Muscle layer of colon (tissue), 2 donors: ENCODE measurements at regions not wholly inside any gene's neighbourhood (a gene's known extent, or its start where the extent isn't known, plus 50 kb on each side); places are given as distances from the start of the nearest gene placed in this dataset.
"Not testable (repeated sequence)": the region's sequence is repeated elsewhere in the genome, so short reads cannot be mapped to it uniquely, and the experiment has no call there.

Experiments
- H3K27ac ChIP-seq: one replicate; pipeline ENCODE4 v1.7.0; 2013; ENCODE audit warnings: low read depth, mild to moderate bottlenecking, low read length, moderate library complexity
- H3K27me3 ChIP-seq, 2 donors: one replicate each; pipeline ENCODE4 v1.7.0; 2013; ENCODE audit warnings: low read length in 2 of 2, mild to moderate bottlenecking in 2 of 2; ENCODE audit not compliant: insufficient read depth in 2 of 2, control insufficient read depth in 1 of 2
- H3K36me3 ChIP-seq: one replicate; pipeline ENCODE4 v1.7.0; 2013; ENCODE audit warnings: mild to moderate bottlenecking, low read length; ENCODE audit not compliant: insufficient read depth
- H3K4me1 ChIP-seq: one replicate; pipeline ENCODE4 v1.7.0; 2013; ENCODE audit warnings: mild to moderate bottlenecking, low read length; ENCODE audit not compliant: insufficient read depth
- H3K4me3 ChIP-seq, 2 donors: one replicate each; pipeline ENCODE4 v1.7.0; 2013; ENCODE audit warnings: low read length in 2 of 2, low read depth in 1 of 2, mild to moderate bottlenecking in 1 of 2, moderate library complexity in 1 of 2
- H3K9ac ChIP-seq: one replicate; pipeline ENCODE4 v1.7.0; 2013; ENCODE audit warnings: low read length
- H3K9me3 ChIP-seq: one replicate; pipeline ENCODE4 v1.7.0; 2013; ENCODE audit warnings: mild to moderate bottlenecking, low read length
- donor health status: abdominal sarcoma.
- donor health status: Adenocarcinoma of cecum.

- Histone ChIP-seq H3K9me3 (no peaks in the 10 kb centered on the region), H3K36me3 (no peaks in the 10 kb centered on the region), H3K27me3 (no peaks in the 10 kb centered on the region), H3K4me3 (no peak overlapping the region), H3K9ac (no peak overlapping the region), H3K4me1 (no peaks in the 10 kb centered on the region), H3K27ac (no peak overlapping the region)
Measured at GRCh38 chr14:106393742-106394141, 867.4 kb downstream of the TMEM121 start.

DNA sequence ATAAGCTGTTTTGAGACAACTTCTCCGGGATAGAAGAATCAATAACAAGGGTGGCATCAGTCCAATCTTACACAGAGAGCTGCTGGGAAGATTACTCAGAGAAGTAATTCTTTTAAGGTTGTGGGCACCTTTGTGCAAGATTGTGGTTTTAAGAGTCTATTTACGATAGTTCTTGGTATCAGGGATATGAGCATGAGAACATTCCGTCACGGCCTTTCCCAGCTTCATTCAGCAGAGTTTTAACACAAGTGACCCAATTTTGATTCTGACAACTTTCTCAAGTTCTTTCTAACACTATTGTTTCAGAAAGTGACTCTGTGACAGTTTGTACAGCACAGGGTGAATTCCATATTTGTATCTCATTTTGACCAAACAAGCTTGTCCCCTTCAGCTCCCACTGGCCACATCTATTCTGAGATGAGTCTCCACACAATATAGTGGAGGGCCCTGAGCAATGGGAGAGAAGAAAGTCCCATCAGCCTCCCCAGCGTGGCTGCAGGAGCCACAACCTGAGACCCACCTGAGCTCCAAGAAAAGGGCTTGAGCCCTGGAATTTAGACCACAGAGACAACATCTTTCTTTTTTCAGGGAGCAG is 869.2 kb downstream of the TMEM121 start:
- H3K27ac ChIP-seq = no peak overlapping the region
- no peaks in the 10 kb centered on the region for H3K27me3 ChIP-seq
- no peak overlapping the region for H3K9ac ChIP-seq

DNA sequence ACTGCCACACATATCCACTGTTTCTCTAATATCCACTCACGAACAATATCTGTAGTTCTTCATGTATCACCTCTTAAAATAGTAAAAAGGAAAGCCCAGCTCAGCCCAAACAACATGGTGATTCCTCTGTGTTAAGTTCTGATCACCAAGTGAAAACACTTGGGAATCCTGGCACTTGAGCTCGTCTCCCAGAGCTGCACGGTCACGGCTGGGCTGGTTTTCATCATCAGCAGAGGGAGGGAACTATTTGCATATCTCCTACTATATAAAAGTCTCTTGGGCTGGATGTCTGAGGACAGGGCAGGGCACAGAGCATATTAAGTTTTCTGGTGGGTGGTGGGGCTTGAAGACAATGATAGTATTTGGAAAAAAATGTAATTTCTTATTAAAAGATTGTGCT is 870.6 kb downstream of the TMEM121 start:
- no peaks in the 10 kb centered on the region for H3K27me3 ChIP-seq
- no peaks in the 10 kb centered on the region for H3K4me1 ChIP-seq
- no peaks in the 10 kb centered on the region for H3K9me3 ChIP-seq
- no peaks in the 10 kb centered on the region for H3K36me3 ChIP-seq
- H3K4me3 ChIP-seq = no peak overlapping the region
- no peak overlapping the region for H3K27ac ChIP-seq
- H3K9ac ChIP-seq = no peak overlapping the region

More for the DNA sequence above, 869.2 kb downstream of the TMEM121 start:
- H3K4me3 ChIP-seq = no peak overlapping the region
- H3K36me3 ChIP-seq = no peaks in the 10 kb centered on the region
- no peaks in the 10 kb centered on the region for H3K9me3 ChIP-seq
- no peaks in the 10 kb centered on the region for H3K4me1 ChIP-seq

DNA sequence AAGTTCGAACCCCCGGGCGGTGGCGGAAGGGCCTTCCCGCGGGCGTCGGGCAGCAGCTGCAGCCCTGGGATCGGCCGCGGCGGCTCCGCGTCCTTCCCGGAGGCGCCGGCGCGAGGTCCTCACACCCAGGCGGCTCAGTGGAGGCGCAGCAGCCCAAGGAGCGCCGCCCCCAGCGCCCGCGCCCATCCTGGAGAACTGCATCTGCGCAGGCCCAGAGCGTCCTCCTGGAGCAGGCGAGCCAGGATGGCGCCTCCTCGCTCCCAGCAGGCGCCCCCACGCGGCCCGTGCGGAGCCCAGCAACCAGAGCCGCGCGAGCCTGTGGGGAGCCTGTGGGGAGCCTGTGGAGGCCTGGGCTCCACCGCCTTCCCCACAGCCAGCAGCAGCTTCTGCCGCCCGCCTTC is 872.5 kb downstream of the TMEM121 start:
- H3K9me3 ChIP-seq, H3K27me3 ChIP-seq, H3K4me1 ChIP-seq, H3K4me3 ChIP-seq, H3K36me3 ChIP-seq, H3K27ac ChIP-seq, H3K9ac ChIP-seq: not testable (repeated sequence)

DNA sequence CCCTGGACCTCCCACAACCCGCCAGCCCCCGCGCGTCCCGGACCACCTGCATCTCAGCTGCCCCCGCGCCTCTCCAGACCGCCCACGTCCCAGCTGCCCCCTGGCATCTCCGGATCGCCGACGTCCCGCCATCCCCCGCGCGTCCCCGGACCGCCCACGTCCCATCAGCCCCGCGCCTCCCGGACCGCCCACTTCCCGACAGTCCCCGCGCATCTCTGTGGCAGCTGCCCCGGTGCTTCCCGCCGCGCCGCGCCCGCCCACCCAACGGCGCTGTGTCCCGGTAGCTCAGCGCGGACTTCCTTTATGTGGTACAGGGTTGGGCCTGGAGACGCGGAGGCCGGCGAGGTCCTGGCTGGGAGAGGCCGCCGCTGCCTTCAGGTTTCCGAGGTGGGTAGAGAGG is 874.9 kb downstream of the TMEM121 start:
- H3K36me3 ChIP-seq, H3K27me3 ChIP-seq, H3K4me3 ChIP-seq, H3K9me3 ChIP-seq, H3K4me1 ChIP-seq, H3K9ac ChIP-seq, H3K27ac ChIP-seq: not testable (repeated sequence)

- not testable (repeated sequence) for H3K4me1 ChIP-seq, H3K27ac ChIP-seq, H3K4me3 ChIP-seq, H3K9me3 ChIP-seq, H3K27me3 ChIP-seq, H3K9ac ChIP-seq, H3K36me3 ChIP-seq
Measured at GRCh38 chr14:106410229-106410628, 883.8 kb downstream of the TMEM121 start.

DNA sequence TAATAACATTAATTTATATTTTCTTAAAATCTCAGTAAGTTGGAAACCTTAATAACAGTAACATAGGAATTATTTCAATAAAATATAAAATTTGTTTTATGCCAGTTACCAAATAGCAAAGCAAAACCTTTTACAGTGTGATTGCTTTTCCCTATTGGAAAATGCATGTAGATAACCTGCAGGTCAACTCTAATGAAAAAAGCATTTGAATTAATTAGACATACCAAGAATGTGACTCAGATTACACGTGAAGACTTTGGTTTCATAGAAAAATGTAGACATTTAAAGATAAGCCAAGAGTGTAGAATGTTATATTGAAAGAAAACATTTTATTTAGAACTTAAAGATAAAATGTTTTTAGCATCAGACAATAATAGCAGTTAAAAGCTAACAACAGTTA is 888.1 kb downstream of the TMEM121 start:
- no peak overlapping the region for H3K9ac ChIP-seq
- H3K4me1 ChIP-seq = no peaks in the 10 kb centered on the region

DNA sequence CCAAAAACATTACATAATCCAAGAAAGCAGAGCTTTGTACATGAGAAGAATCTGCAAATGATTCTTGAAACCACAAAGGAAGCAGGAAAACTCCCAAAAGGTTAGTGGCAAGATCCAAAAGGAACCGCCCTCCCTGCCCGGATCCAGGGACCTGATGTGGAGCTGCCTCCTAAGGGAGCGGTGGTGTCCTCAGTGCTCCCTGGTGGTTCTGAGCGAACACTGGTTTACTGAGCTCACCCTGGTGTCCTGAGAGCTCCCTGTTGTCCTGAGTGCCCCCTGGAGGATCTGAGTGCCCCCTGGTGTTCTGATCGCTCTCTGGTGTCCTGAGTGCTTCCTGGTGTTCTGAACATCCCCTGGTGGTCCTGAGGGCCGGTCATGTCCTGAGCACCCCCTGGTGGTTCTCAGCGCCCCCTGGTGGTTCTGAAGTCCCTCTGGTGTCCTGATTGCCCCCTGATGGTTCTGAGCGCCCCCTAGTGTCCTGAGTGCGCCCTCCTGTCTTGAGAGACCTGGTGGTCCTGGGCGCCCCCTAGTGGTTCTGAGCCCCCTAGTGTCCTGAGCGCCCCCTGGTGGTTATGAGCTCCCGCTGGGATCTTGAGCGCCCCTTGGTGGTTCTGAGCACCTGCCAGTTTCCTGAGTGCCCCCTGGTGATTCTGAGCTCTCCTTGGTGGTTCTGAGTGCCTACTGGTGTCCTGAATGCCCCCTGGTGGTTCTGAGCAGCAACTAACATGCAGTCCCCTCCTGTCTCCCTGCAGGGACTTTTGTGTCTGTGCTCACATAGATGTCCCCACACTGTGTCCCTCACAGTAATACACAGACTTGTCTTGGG is 891.1 kb downstream of the TMEM121 start:
- Histone ChIP-seq H3K27me3 (no peaks in the 10 kb centered on the region), H3K4me1 (no peaks in the 10 kb centered on the region), H3K4me3 (no peak overlapping the region), H3K36me3 (no peaks in the 10 kb centered on the region), H3K9me3 (no peaks in the 10 kb centered on the region), H3K9ac (no peak overlapping the region), H3K27ac (no peak overlapping the region)

More for the DNA sequence above, 888.1 kb downstream of the TMEM121 start:
- Histone ChIP-seq H3K36me3 (no peaks in the 10 kb centered on the region), H3K4me3 (no peak overlapping the region), H3K27me3 (no peaks in the 10 kb centered on the region), H3K9me3 (no peaks in the 10 kb centered on the region), H3K27ac (no peak overlapping the region)

- Histone ChIP-seq H3K9me3 (no peaks in the 10 kb centered on the region), H3K4me3 (no peak overlapping the region), H3K9ac (no peak overlapping the region), H3K27me3 (no peaks in the 10 kb centered on the region), H3K27ac (no peak overlapping the region), H3K36me3 (no peaks in the 10 kb centered on the region), H3K4me1 (no peaks in the 10 kb centered on the region)
Measured at GRCh38 chr14:106419376-106419965, 893.1 kb downstream of the TMEM121 start.

GRCh38 chr14:106421431-106422033 is 895.1 kb downstream of the TMEM121 start:
- not testable (repeated sequence) for H3K9me3 ChIP-seq, H3K27ac ChIP-seq, H3K4me3 ChIP-seq, H3K4me1 ChIP-seq, H3K36me3 ChIP-seq, H3K9ac ChIP-seq, H3K27me3 ChIP-seq

DNA sequence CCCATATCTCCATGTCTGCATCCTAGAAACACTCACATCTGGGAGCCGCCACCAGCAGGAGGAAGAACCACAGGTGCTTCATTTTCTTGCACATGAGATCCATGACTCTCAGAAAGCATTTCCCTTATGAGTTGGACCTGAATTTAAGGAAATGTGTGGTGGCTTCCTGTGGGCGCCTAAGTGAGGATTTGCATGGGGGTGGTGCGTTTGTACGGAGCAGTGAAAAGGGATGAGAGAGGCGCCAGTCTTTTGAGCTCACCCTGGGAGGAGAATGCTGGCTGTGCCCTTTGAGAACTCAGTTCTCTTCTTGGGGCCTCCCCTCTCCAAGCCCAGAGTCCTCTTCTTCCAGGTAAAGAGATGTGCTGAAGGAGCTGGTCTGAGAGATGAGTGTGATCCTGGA is 895.7 kb downstream of the TMEM121 start:
- no peak overlapping the region for H3K4me3 ChIP-seq
- no peak overlapping the region for H3K9ac ChIP-seq
- H3K9me3 ChIP-seq = no peaks in the 10 kb centered on the region
- no peaks in the 10 kb centered on the region for H3K27me3 ChIP-seq
- H3K36me3 ChIP-seq = no peaks in the 10 kb centered on the region
- no peaks in the 10 kb centered on the region for H3K4me1 ChIP-seq
- no peak overlapping the region for H3K27ac ChIP-seq
